Spleen (tissue), 11 donors: ENCODE measurements at regions not wholly inside any gene's neighbourhood (a gene's known extent, or its start where the extent isn't known, plus 50 kb on each side); places are given as distances from the start of the nearest gene placed in this dataset.

Experiments used
- DNase-seq: peaks from one replicate; pipeline ENCODE4 v3.0.0-alpha.2; 2020
- H3K27ac ChIP-seq, 8 donors: fragments of 200-600 bp; sonication (generic) in 7 of 8; 1 replicate in 4 of 8; 2 replicates in 4 of 8; pipeline versions ENCODE4 v1.5.0 to v1.8.0; 2016 to 2021; ENCODE audit warnings: inconsistent platforms in 4 of 8, mild to moderate bottlenecking in 4 of 8, moderate library complexity in 1 of 8
- H3K27me3 ChIP-seq, 7 donors: fragments of 200-600 bp; sonication (generic) in 6 of 7; replicated peaks in 1 of 7; 1 replicate in 4 of 7; 2 replicates in 3 of 7; pipeline versions ENCODE4 v1.5.0 to v1.8.0; 2016 to 2021; ENCODE audit warnings: inconsistent platforms in 3 of 7, mild to moderate bottlenecking in 1 of 7
- H3K36me3 ChIP-seq, 6 donors: fragments of 200-600 bp; sonication (generic) in 5 of 6; 1 replicate in 4 of 6; 2 replicates in 2 of 6; pipeline versions ENCODE4 v1.5.0 to v1.8.0; 2016 to 2021; ENCODE audit warnings: inconsistent platforms in 2 of 6
- H3K4me1 ChIP-seq, 6 donors: fragments of 200-600 bp; sonication (generic) in 5 of 6; 1 replicate in 3 of 6; 2 replicates in 3 of 6; pipeline versions ENCODE4 v1.5.0 to v1.8.0; 2016 to 2021; ENCODE audit warnings: inconsistent platforms in 3 of 6
- H3K4me3 ChIP-seq, 8 donors: fragments of 200-600 bp; sonication (generic) in 7 of 8; 1 replicate in 4 of 8; 2 replicates in 4 of 8; pipeline versions ENCODE4 v1.5.0 to v1.8.0; 2016 to 2021; ENCODE audit warnings: inconsistent platforms in 4 of 8, mild to moderate bottlenecking in 4 of 8, moderate library complexity in 2 of 8
- H3K9me3 ChIP-seq, 8 donors: fragments of 200-600 bp; sonication (generic) in 7 of 8; 1 replicate in 4 of 8; 2 replicates in 4 of 8; pipeline versions ENCODE4 v1.5.0 to v1.8.0; 2016 to 2021; ENCODE audit warnings: inconsistent platforms in 4 of 8
- CTCF ChIP-seq, 11 experiments: fragments of 200-600 bp in 7 of 11; fragments of 450-650 bp in 4 of 11; sonication (generic) in 4 of 11; IDR thresholded peaks in 8 of 11; conservative IDR thresholded peaks in 3 of 11; 1 replicate in 7 of 11; 2 replicates in 4 of 11; pipeline versions ENCODE4 v1.4.0 to v1.8.0; 2016 to 2021; ENCODE audit warnings: antibody characterized with exemption in 11 of 11, inconsistent platforms in 4 of 11, mild to moderate bottlenecking in 1 of 11
- POLR2A ChIP-seq, 3 donors: fragments of 450-650 bp; IDR thresholded peaks; one replicate each; pipeline ENCODE4 v1.5.1; 2017; ENCODE audit warnings: antibody characterized with exemption in 3 of 3, mild to moderate bottlenecking in 1 of 3
- POLR2AphosphoS5 ChIP-seq, 3 donors: sonication (generic); formaldehyde crosslinking; IDR thresholded peaks; one replicate each; pipeline ENCODE4 v1.5.1; 2017; ENCODE audit warnings: antibody characterized with exemption in 3 of 3
- WGBS, 5 donors: extraction: QIAGEN DNeasy Blood & Tissue Kit in 3 of 5; methylation state at CpG; one replicate each; pipeline versions ENCODE4 v1.1.5 to v1.1.7; 2013 to 2018; 5-methylcytosine and 5-hydroxymethylcytosine counted together
- intact Hi-C: fragments of 100-400 bp; cut with DNase I; formaldehyde crosslinking; loops from one replicate; pipeline ENCODE4 v1.15.0; 2023; ENCODE audit warnings: low total_unique reads
- donor health status: healthy with polysubstance abuse.
- donor health status: DM: no; HTN: no; CAD: no; lungs with moderate emphysema.
- donor health status: DM: no; HTN: no; CAD: no.
- donor health status: Bipolar disorder and iron deficiency.
- donor health status: healthy.
- donor health status: DM: no; HTN: no; CAD: no.
- donor health status: DM: yes; HTN: yes; CAD: no.

GRCh38 chr1:194293851-194294405 is 1107.5 kb upstream of the B3GALT2 start:
- no peak for DNase-seq
- no peaks in the 10 kb centered on the region for H3K27me3 ChIP-seq
- no peaks in the 10 kb centered on the region for H3K36me3 ChIP-seq
- H3K4me1 ChIP-seq, result peaks cover 0 to 19% (median 5%) of the 10 kb centered on the region in 6 donors
- intact Hi-C loops, result loop anchor here (10.0 kb wide), 1 partner anchor 1109 kb away; the partner anchor contains the start of gene B3GALT2
- no peak overlapping the region for H3K4me3 ChIP-seq
- H3K27ac ChIP-seq, result no peak overlapping the region
- H3K9me3 ChIP-seq, result no peaks in the 10 kb centered on the region
- TF ChIP-seq POLR2AphosphoS5 (IDR thresholded peaks at IDR 0.05), result no peak
- no peak for TF ChIP-seq CTCF (IDR thresholded peaks at IDR 0.05 in 8 of 11, conservative IDR thresholded peaks at IDR 0.05 in 3 of 11)
- TF ChIP-seq POLR2A (IDR thresholded peaks at IDR 0.05), result no peak
- 86 to 93% (median 90%) methylated on average over 1 of the region's 1 CpG for WGBS, 5 donors

- WGBS, 5 donors, result 91 to 96% (median 92%) methylated on average over 3 of the region's 3 CpGs
- DNase-seq, result no peak
- Histone ChIP-seq H3K36me3 (no peaks in the 10 kb centered on the region), H3K27me3 (no peaks in the 10 kb centered on the region), H3K4me3 (no peak overlapping the region), H3K9me3 (no peaks in the 10 kb centered on the region), H3K4me1 (peaks cover 0 to 23% (median 5%) of the 10 kb centered on the region in 6 donors), H3K27ac (no peak overlapping the region)
- TF ChIP-seq POLR2AphosphoS5 (IDR thresholded peaks at IDR 0.05), result no peak
- no peak for TF ChIP-seq POLR2A (IDR thresholded peaks at IDR 0.05)
- no peak for TF ChIP-seq CTCF (IDR thresholded peaks at IDR 0.05 in 8 of 11, conservative IDR thresholded peaks at IDR 0.05 in 3 of 11)
- intact Hi-C loops, result loop anchor here (10.0 kb wide), 1 partner anchor 1108 kb away; the partner anchor contains the start of gene B3GALT2
These were observed 1106.6 kb upstream of the B3GALT2 start for GRCh38 chr1:194292966-194293365.

GRCh38 chr1:194289569-194290266 is 1103.3 kb upstream of the B3GALT2 start:
- WGBS, 5 donors, result 47 to 62% (median 57%) methylated on average over 6 of the region's 6 CpGs
- Histone ChIP-seq H3K4me3 (peak overlapping the region in 1 of 8 donors; percentile 5), H3K9me3 (no peaks in the 10 kb centered on the region), H3K27me3 (no peaks in the 10 kb centered on the region), H3K27ac (peak overlapping the region in 1 of 8 donors; percentile 8), H3K4me1 (peaks cover 0 to 19% (median 5%) of the 10 kb centered on the region in 6 donors), H3K36me3 (no peaks in the 10 kb centered on the region)
- DNase-seq, result no peak
- TF ChIP-seq CTCF (IDR thresholded peaks at IDR 0.05 in 8 of 11, conservative IDR thresholded peaks at IDR 0.05 in 3 of 11) (peak in 2 of 11 experiments; percentile 6 to 13), POLR2A (IDR thresholded peaks at IDR 0.05) (no peak), POLR2AphosphoS5 (IDR thresholded peaks at IDR 0.05) (peak in 1 of 3 donors; percentile 79)
- intact Hi-C loops, result loop anchor here (10.0 kb wide), 1 partner anchor 1105 kb away; the partner anchor contains the start of gene B3GALT2

- H3K4me3 ChIP-seq, result no peak overlapping the region
- no peak for TF ChIP-seq POLR2AphosphoS5 (IDR thresholded peaks at IDR 0.05)
- no peak for TF ChIP-seq CTCF (IDR thresholded peaks at IDR 0.05 in 8 of 11, conservative IDR thresholded peaks at IDR 0.05 in 3 of 11)
- no peak for TF ChIP-seq POLR2A (IDR thresholded peaks at IDR 0.05)
- no peaks in the 10 kb centered on the region for H3K36me3 ChIP-seq
- WGBS, 5 donors, result 78 to 92% (median 82%) methylated on average over 1 of the region's 1 CpG
- H3K27me3 ChIP-seq, result no peaks in the 10 kb centered on the region
- H3K9me3 ChIP-seq, result no peaks in the 10 kb centered on the region
- peaks cover 0 to 19% (median 5%) of the 10 kb centered on the region in 6 donors for H3K4me1 ChIP-seq
- no peak overlapping the region for H3K27ac ChIP-seq
- intact Hi-C loops, result no loop called here
- DNase-seq, result no peak
These were observed 1101.8 kb upstream of the B3GALT2 start for GRCh38 chr1:194288238-194288637.
